ENCODE measurements at regions not wholly inside any gene's neighbourhood (a gene's known extent, or its start where the extent isn't known, plus 50 kb on each side); places are given as distances from the start of the nearest gene placed in this dataset.

DNA sequence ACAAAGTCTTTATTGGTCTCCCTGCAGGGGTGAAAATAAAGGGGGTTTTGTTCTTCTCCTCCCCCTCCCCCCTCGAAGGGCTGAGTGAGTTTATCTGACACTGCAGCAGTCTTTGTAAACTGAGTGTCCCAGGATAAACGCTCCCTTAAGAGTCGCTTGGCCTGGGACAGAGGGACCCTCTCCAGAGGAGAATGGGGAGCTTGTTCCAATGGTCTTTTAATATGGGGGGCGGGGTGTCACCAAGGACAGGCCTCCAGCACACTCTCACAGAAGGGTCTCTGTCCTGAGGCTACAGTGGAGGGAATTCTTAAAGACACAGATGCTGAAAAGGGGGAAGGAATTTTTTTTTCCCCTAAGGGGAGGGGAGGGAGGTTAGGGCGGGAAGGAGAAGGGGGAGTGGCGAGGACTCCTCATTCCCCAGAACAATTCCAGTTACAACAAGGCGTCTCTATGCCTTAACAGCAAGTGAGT is 455.5 kb downstream of the SOX9 start:
- TF ChIP-seq, protein P1, sequence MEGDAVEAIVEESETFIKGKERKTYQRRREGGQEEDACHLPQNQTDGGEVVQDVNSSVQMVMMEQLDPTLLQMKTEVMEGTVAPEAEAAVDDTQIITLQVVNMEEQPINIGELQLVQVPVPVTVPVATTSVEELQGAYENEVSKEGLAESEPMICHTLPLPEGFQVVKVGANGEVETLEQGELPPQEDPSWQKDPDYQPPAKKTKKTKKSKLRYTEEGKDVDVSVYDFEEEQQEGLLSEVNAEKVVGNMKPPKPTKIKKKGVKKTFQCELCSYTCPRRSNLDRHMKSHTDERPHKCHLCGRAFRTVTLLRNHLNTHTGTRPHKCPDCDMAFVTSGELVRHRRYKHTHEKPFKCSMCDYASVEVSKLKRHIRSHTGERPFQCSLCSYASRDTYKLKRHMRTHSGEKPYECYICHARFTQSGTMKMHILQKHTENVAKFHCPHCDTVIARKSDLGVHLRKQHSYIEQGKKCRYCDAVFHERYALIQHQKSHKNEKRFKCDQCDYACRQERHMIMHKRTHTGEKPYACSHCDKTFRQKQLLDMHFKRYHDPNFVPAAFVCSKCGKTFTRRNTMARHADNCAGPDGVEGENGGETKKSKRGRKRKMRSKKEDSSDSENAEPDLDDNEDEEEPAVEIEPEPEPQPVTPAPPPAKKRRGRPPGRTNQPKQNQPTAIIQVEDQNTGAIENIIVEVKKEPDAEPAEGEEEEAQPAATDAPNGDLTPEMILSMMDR (IDR thresholded peaks at IDR 0.05; ENCODE audit: insufficient read depth, missing control alignments), result no peak
- no peak for DNase-seq (ENCODE audit: insufficient read length, low spot score)
- FAIRE-seq, result no peak

DNA sequence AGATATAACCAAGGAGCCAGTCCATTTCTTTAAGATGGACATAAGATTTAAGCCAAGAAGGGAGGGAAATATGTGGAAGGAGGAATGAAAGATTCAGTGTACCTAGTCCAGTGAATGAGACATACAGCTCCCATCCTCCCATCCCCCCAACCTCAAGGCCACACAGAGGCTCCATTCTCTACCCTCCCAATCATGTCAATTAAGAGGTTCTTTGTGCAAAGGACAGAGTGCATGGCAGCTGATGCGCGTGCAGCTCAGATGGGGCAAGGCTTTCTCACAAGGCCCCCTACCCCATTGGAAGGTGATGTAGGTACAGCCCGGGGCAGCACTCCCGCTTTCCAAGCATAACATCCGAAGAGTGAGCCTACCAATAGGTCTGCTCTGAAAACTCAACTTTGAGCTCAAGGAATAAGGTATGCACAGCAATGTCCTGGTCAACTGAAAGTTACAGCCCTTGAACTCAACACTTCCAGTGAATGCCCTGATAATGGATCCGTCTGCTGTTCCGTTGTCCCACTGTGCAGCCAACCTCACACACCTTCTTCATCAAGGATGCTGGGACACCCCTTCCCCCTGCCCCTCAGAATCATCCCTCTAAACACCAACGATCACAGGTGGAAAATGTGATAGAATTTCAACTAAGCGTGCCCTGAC is 458.1 kb downstream of the SOX9 start:
- FAIRE-seq, result no peak
- TF ChIP-seq, protein P1 (IDR thresholded peaks at IDR 0.05; ENCODE audit: insufficient read depth, missing control alignments), result no peak
- no peak for DNase-seq (ENCODE audit: insufficient read length, low spot score)

DNA sequence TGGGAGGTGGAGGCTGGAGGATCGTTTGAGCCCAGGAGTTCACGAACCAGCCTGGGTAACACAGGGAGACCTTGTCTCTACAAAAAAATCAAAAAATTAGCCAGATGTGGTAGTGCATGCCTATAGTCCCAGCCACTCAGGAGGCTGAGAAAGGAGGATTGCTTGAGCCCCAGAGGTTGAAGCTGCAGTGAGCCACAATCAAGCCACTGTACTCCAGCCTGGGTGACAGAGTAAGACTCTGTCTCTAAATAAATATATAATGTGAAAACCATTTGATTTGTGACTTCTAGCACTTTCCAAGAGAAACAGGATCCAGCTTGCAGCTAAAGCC is 459.1 kb downstream of the SOX9 start:
- no peak for FAIRE-seq
- DNase-seq (ENCODE audit: insufficient read length, low spot score), result no peak
- TF ChIP-seq, protein P1 (IDR thresholded peaks at IDR 0.05; ENCODE audit: insufficient read depth, missing control alignments), result no peak

DNA sequence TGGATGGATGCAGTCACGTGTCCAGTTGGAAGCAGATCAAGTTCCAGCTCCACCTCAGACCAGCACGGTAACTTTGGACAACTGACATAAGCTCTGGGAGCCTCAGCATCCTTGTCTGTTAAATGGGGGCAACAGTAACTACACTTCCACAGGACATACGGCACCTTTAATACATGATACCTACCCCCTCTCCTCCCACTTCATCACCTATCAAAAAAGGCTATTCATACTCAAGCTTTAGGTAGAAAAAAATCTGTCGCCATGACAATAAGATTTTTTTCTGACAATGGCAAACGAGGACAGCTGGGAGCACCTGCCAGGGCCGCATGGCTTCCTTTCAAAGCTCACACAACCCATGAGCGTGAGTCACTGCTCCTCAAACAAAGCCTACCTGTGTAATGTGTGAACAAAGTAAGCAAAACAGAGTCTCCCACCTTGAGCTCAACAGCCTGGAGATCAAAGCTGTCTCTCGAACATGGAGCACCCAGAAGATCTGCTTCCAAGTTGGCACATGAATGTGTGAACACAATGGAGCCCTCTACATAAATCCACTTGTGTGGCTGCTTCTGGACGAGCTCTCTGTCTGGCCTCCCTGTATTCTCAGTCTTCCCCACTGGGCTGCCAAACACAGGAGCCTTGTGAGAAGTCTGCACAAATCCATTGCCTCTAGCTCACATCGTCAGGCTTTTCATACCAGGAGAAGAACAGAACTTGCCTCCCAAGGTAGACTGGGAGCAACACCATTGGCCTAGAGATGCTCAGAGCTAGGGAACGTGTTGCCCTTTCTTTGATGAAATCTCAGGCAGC is 459.7 kb downstream of the SOX9 start:
- FAIRE-seq, result no peak

DNA sequence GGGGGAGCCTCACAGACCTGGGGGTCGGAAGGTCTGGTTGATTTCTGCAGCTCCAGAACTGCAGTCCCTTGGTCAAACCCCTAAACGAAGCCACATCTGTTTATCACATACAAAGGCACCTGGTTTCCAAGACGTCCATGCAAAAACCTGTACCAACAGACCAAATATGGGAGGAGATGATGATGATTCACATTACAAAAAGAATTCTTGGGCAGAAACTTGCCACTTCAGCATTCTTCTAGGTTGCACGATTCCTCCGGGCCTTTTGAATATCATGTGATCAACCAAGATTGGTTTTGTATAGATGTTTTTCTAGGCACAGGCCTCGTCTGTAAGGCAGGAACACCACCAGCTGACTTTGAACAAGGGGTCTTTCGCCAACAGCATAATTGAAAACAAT is 466.3 kb downstream of the SOX9 start:
- FAIRE-seq (no peak), DNase-seq (ENCODE audit: insufficient read length, low spot score) (no peak)
- TF ChIP-seq, protein P1 (IDR thresholded peaks at IDR 0.05; ENCODE audit: insufficient read depth, missing control alignments), result no peak

More for the DNA sequence above, 459.7 kb downstream of the SOX9 start:
- TF ChIP-seq, protein P1 (IDR thresholded peaks at IDR 0.05; ENCODE audit: insufficient read depth, missing control alignments), result no peak
- no peak for DNase-seq (ENCODE audit: insufficient read length, low spot score)

DNA sequence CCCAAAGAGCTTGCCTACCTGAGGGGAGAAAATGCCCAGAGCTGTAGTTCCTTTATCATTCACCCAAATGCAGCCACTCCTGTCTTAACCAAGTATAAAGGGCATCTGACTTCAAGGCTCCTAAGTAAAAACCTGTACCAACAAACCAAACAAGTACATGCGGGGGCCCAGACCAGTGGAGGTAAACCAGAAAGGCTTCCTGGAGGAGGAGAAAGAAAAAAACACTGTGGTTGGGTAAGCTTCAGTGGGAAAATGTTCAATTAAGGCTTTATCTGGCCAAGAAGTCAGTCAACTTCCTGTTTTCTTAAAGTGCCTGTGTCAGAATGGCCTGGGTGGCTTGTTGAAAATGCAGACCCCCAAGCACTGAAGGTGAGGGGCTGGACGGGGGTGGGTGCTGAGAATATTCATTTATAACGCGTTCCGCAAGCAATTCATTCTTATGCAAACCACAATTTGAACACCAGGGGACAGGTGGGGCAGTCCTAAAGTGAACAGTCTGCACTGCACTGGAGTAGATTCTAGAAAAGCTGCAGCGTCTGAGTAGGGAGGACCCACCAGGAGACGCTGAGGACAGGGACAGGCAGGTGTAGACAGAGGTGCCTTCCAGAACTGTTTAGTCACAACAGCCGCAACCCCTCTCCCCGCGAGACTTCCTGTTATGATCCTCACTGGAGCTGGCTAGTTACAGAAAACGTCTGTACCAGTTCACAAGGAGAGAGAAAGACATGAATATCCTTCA is 467.1 kb downstream of the SOX9 start:
- FAIRE-seq, result no peak
- DNase-seq (ENCODE audit: insufficient read length, low spot score), result no peak
- TF ChIP-seq, protein P1 (IDR thresholded peaks at IDR 0.05; ENCODE audit: insufficient read depth, missing control alignments), result no peak
